Fibroblast of lung (primary cell): ENCODE measurements at regions not wholly inside any gene's neighbourhood (a gene's known extent, or its start where the extent isn't known, plus 50 kb on each side); places are given as distances from the start of the nearest gene placed in this dataset.
A peak's percentile ranks its signal among the peaks of the same experiment; 100 is the strongest.

Source experiments
- DNase-seq, 2 donors: peaks; one replicate each; pipeline versions ENCODE4 v3.0.0 to v3.0.0-alpha.2; 2010; ENCODE audit warnings: low read depth in 2 of 2
- H2AFZ ChIP-seq: 2 replicates; pipeline ENCODE4 v1.5.1; 2012; ENCODE audit warnings: low read length, control low read depth, inconsistent platforms
- H3K27ac ChIP-seq: 2 replicates; pipeline ENCODE4 v1.5.1; 2011; ENCODE audit warnings: low read length, control low read depth; ENCODE audit not compliant: insufficient read depth
- H3K27me3 ChIP-seq: 2 replicates; pipeline ENCODE4 v1.5.1; 2011; ENCODE audit warnings: mild to moderate bottlenecking, low read length; ENCODE audit not compliant: control insufficient read depth, insufficient read depth
- H3K36me3 ChIP-seq: 2 replicates; pipeline ENCODE4 v1.5.1; 2011; ENCODE audit warnings: low read length; ENCODE audit not compliant: control insufficient read depth, insufficient read depth
- H3K4me1 ChIP-seq: 2 replicates; pipeline ENCODE4 v1.5.1; 2011; ENCODE audit warnings: low read length; ENCODE audit not compliant: control insufficient read depth, insufficient read depth; ENCODE audit errors: extremely low read depth
- H3K4me2 ChIP-seq: 2 replicates; pipeline ENCODE4 v1.5.1; 2011; ENCODE audit warnings: low read length, control low read depth; ENCODE audit not compliant: insufficient read depth; ENCODE audit errors: extremely low read depth
- H3K4me3 ChIP-seq, 4 experiments: fragments of 200-600 bp in 1 of 4; sonication (generic) in 1 of 4; replicated peaks in 1 of 4; 2 replicates each; pipeline ENCODE4 v1.5.1; 2011 to 2016; ENCODE audit warnings: low read length in 4 of 4, low read depth in 3 of 4, mild to moderate bottlenecking in 3 of 4, control low read depth in 2 of 4, inconsistent platforms in 1 of 4, mixed read lengths in 1 of 4; ENCODE audit not compliant: insufficient read depth in 1 of 4; ENCODE audit errors: control extremely low read depth in 1 of 4
- H3K79me2 ChIP-seq: 2 replicates; pipeline ENCODE4 v1.5.1; 2012; ENCODE audit warnings: mild to moderate bottlenecking, low read length, inconsistent platforms; ENCODE audit not compliant: control insufficient read depth, insufficient read depth
- H3K9ac ChIP-seq: 2 replicates; pipeline ENCODE4 v1.5.1; 2011; ENCODE audit warnings: mild to moderate bottlenecking, low read length, control low read depth; ENCODE audit not compliant: insufficient read depth
- H3K9me3 ChIP-seq: 2 replicates; pipeline ENCODE4 v1.5.1; 2012; ENCODE audit warnings: low read depth, low read length; ENCODE audit not compliant: control insufficient read depth, insufficient read depth
- H4K20me1 ChIP-seq: 2 replicates; pipeline ENCODE4 v1.5.1; 2011; ENCODE audit warnings: low read length; ENCODE audit not compliant: control insufficient read depth, insufficient read depth; ENCODE audit errors: extremely low read depth
- CTCF ChIP-seq, 2 donors: IDR thresholded peaks in 1 of 2; conservative IDR thresholded peaks in 1 of 2; 1 replicate in 1 of 2; 2 replicates in 1 of 2; pipeline ENCODE4 v1.5.1; 2011 to 2012; ENCODE audit warnings: low read length in 2 of 2, control low read depth in 1 of 2, inconsistent platforms in 1 of 2, low read depth in 1 of 2, mild to moderate bottlenecking in 1 of 2
- EZH2 ChIP-seq: IDR thresholded peaks from 2 replicates; pipeline ENCODE4 v1.5.1; 2012; ENCODE audit warnings: low read length, control low read depth, mild to moderate bottlenecking; ENCODE audit errors: missing control alignments

DNA sequence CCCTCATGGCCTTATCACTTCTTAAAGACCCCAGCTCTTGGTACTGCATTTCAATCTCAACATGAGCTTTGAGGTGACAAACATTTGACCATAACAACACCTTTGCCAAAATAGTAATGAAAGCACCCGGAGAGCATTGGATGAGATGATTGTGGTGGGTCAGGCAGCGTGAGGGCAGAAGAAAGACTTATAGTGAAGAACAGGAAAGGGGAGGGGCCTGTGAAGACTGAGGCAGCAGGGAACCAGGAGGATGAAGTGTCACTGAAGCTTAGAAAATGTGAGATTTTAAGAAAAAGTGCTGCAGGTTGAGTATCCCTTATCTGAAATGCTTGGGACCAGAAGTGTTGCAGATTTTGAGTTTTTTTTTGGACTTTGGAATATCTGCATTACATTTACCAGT lies 86.3 kb downstream of the EMP1 start:
- Histone ChIP-seq H3K4me3 (no peak overlapping the region), H3K27me3 (peaks cover 16% of the 10 kb centered on the region), H3K9me3 (no peaks in the 10 kb centered on the region), H2AFZ (no peak overlapping the region), H3K79me2 (no peaks in the 10 kb centered on the region), H3K4me1 (no peaks in the 10 kb centered on the region), H3K9ac (no peak overlapping the region), H3K27ac (no peak overlapping the region), H4K20me1 (no peaks in the 10 kb centered on the region), H3K4me2 (no peak overlapping the region), H3K36me3 (no peaks in the 10 kb centered on the region)
- no peak for DNase-seq
- no peak for TF ChIP-seq CTCF (conservative IDR thresholded peaks at IDR 0.05 in 1 of 2, IDR thresholded peaks at IDR 0.05 in 1 of 2; ENCODE audit: low read depth in 1 of 2, low read length in 2 of 2)
- TF ChIP-seq EZH2, result no peak

GRCh38 chr12:13278249-13278787 lies 81.8 kb downstream of the EMP1 start:
- TF ChIP-seq EZH2 (no peak), CTCF (conservative IDR thresholded peaks at IDR 0.05 in 1 of 2, IDR thresholded peaks at IDR 0.05 in 1 of 2; ENCODE audit: low read depth in 1 of 2, low read length in 2 of 2) (peak; percentile 84 to 96)
- no peaks in the 10 kb centered on the region for H3K9me3 ChIP-seq
- H3K4me2 ChIP-seq, result peak overlapping the region; percentile 60
- peaks cover 23% of the 10 kb centered on the region for H3K27me3 ChIP-seq
- DNase-seq, result peak; percentile 54 to 65
- H3K36me3 ChIP-seq, result no peaks in the 10 kb centered on the region
- no peak overlapping the region for H3K27ac ChIP-seq
- H3K79me2 ChIP-seq, result no peaks in the 10 kb centered on the region
- H4K20me1 ChIP-seq, result no peaks in the 10 kb centered on the region
- H3K4me1 ChIP-seq, result no peaks in the 10 kb centered on the region
- peak overlapping the region in 1 of 4 experiments; percentile 15 for H3K4me3 ChIP-seq
- no peak overlapping the region for H3K9ac ChIP-seq
- peak overlapping the region; percentile 32 for H2AFZ ChIP-seq

GRCh38 chr12:13277293-13277692 lies 80.8 kb downstream of the EMP1 start:
- peak; percentile 15 for TF ChIP-seq EZH2
- no peak for TF ChIP-seq CTCF (conservative IDR thresholded peaks at IDR 0.05 in 1 of 2, IDR thresholded peaks at IDR 0.05 in 1 of 2; ENCODE audit: low read depth in 1 of 2, low read length in 2 of 2)
- Histone ChIP-seq H3K4me2 (no peak overlapping the region), H3K9me3 (no peaks in the 10 kb centered on the region), H3K27ac (no peak overlapping the region), H3K4me1 (no peaks in the 10 kb centered on the region), H3K27me3 (peaks cover 21% of the 10 kb centered on the region), H2AFZ (no peak overlapping the region), H3K36me3 (no peaks in the 10 kb centered on the region), H3K4me3 (no peak overlapping the region), H3K9ac (no peak overlapping the region), H3K79me2 (no peaks in the 10 kb centered on the region), H4K20me1 (no peaks in the 10 kb centered on the region)
- no peak for DNase-seq
